ENCODE measurements at regions not wholly inside any gene's neighbourhood (a gene's known extent, or its start where the extent isn't known, plus 50 kb on each side); places are given as distances from the start of the nearest gene placed in this dataset.
A peak's percentile ranks its signal among the peaks of the same experiment; 100 is the strongest.

DNA sequence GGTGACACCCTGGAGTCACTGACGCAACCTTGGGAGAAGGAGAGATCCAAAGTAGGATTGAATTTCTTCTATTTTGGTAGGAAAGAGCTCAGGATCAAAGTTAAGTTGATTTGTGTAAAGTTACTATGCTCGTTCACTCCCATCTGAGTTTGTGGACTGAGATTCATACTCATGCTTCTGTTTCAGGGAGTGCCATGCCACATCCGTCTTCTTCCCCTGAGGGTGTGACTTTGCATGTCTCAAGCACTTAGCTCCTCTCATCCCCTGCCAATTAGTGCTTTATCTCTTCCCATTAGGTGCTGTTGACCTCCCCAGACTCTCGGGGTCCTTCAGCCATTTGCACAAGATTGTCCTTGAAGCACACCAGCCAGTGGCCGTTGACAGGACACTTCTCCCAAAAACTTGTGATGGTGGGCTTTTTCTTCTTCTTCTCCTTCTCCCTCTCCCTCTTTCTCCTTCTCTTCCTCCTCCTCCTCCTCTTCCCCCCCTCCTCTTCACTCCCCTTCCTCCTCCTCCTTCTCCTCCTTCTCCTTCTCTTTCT is 232.2 kb upstream of the KLF4 start:
- no peak for DNase-seq (ENCODE audit: low read depth)

DNA sequence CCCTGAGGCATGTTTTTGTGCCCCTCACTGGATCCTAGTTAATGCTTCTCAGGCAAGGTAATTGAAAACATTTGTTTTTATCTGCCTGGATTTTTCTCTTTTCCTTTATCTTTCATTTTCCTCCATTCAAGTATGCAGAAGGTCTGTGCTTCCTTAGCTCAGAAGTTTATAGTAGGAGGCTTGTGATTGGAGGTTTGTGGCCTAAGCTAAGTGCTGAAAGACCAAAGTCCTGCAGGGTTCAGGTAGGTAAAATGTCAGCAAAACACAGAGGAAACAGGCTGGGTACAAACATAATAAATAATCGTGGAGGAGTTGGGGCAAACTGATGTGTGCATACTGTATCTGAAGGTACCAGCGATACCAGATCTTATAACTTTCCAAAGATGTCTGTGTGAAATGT is 230.9 kb upstream of the KLF4 start:
- DNase-seq (ENCODE audit: low read depth) = no peak

DNA sequence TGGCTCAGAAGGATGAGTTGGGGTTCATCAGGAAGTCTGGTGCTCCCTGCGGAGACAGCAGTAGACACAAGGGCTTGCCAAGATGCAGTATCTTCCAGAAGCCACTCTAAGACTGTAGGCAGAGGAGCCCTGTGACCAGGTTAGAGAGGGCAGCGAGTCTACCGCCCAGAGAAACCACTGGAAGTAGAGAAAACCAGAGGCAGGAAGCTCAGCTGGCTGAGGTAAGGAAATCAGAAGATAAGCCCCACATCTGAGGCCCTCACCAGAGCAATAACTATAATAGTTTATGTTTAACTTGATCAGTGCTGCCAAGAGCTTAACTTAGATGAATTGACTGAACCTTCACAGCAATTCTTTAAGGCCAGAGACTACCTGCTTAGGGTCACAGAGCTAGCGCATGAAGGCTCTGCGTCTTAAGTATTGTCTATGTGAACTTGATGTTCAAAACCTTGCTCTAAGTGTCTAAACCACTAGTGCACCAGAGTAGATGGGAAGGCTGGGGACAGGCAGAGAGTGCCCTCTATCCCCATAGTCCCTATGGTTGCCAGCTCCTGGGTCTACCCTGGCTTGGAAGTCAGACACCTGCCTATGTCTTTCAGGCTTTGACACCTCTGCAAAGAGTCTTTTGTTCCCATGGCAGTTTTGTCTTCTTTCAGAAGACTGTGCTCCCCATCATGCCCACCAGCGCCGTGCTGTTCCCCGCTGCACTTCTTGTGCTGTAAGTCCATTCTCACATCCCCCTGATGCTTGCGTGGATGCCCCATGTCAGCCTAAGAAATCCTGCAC is 228.2 kb upstream of the KLF4 start:
- no peak for DNase-seq (ENCODE audit: low read depth)

DNA sequence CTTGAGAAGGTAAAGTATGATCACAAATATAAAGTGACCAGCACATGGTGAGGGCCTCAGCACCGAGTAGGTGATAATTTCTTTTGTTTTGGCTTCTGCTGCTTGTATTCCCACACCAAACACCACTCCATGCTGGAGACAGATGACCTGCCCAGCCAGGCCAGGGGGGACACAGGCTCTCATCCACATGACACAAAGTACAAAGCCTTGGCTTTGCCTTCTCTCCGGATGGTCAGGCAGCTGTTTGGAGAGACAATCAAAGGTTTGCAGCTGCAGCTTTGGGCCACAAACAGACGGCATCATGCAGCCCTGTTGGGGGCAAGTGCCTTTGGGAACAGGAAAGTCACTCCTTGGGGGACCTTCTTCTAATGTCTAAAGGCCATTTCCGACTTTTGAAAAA is 226.2 kb upstream of the KLF4 start:
- no peak for DNase-seq (ENCODE audit: low read depth)

DNA sequence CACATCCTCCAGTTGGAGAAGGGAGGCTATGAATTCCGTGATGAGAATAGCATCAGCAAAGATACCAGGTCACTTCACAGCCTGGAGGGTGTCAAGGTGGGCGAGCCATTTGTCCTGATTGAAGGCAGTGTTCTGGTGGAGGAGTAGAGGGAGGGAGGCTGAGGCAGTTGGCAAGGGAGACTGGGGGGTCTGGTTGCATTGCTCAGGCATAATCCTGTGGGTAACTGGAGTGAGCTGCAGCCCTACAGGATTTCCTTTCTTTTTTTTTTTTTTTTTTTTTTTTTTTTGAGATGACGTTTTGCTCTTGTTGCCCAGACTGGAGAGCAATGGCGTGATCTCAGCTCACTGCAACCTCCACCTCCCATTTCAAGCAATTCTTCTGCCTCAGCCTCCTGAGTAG is 223.9 kb upstream of the KLF4 start:
- DNase-seq (ENCODE audit: low read depth) = no peak

DNA sequence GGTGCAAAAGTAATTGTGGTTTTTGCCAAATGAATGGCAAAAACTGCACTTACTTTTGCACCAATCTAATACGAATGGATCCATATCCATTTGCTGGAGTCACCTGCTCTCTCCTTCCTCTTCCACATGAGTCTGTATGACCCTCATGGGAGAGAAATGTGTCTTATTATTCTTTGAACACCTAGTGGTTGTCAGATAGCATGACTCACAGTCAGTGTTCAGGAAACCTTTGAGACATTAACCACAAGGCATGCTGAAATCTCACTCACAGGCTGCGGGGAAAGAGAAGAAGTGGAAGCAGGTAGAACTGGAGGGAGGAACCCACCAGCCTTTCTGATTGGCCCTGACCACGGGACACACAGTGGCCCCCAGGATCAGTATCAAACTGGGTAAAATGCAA is 222.8 kb upstream of the KLF4 start:
- peak; percentile 51 for DNase-seq (ENCODE audit: low read depth)

DNA sequence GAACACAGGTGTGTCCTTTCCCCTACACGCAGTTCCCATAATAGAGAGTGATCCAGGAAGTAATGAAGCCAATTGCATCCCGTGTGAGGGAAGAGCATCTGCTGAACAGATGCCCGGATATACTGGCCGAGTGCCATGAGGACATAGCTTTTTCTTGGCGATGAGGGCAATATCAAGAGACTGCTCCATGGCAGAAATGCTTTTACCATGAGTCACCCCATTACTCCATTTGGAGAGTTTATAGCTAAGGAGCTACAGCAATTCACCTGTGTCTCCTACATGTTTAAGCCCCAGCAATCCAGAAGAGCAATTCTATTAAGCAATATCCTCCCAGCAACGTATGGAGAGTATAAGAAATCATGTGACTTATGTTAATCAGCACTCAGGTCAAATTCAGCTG is 222.0 kb upstream of the KLF4 start:
- DNase-seq (ENCODE audit: low read depth) = peak; percentile 96

DNA sequence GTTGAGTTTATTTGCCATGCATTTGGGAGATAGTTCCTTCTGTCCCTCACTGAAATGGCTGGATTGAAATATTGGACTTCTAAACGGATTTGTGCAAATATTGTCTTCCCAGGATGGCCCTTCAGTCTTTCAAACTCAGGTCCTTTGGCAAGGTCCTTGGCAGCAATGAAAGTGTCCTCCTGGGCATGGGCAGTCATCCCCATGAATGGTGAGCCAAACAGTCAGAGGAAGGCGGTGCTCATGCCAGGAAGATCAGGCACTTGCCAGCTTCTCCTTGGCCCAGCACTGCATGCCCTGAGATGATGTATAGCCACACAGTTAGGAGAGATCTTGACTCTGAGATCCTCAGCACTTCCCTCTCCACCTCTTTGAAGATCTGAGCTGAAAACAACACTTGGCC is 221.4 kb upstream of the KLF4 start:
- no peak for DNase-seq (ENCODE audit: low read depth)

DNA sequence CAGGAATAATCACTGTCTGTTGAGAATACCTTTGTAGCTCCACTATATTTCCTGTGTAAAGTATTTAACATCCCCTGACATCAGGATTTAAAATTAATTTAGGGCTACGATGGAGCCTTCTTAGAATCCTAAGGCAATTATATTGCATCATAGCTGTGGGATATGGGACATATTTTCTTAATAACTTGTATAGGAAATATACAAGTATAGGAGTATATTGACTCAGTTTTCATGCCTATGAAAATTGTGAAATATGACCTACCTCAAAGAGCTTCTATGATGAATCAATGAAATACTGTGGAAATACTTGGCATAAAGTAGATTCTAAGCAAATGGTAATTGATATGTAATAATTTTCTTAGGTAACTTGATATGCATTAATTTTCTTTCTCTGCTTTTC is 221.0 kb upstream of the KLF4 start:
- peak; percentile 60 for DNase-seq (ENCODE audit: low read depth)

DNA sequence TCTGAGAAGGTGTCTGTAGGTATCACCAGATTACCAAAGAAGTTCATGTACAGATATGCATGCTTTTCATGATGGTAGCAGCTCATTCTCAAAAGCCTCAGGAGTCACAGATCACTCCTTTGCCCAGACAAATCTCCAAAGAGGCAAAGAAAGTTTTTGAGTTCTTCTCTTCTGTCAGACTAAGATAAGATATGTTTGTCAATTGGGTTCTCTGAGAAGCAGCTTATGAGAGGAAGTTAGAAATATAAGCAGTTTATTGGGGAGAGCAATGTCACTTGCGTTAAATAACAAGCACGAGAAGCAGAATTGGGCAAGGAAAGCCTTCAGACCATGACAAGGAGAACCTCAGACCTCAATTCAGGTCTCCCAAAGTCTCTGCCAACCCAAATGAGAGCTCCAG is 219.2 kb upstream of the KLF4 start:
- DNase-seq (ENCODE audit: low read depth) = no peak

DNA sequence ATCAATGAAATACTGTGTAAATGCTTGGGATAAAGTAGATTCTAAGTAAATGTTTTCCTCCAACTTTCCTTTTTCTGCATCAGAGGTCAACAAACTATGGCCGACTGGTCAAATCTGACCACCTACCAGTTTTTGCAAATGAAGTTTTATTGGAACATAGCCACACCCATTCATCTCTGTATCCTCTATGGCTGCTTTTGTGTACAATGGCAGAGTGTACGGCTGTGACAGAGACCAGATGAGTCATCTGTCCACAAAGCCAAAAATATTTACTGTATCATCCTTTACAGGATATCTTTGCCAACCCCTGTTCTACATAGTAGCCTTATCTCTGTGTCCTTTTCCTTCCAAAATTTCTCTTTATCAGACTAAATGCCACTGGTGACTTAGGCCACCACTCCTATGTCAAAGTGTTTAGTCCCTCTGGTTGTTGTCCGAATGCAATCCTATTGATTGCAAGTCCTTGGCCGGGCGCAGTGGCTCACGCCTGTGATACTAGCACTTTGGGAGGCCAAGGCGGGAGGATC is 218.4 kb upstream of the KLF4 start:
- peak; percentile 76 for DNase-seq (ENCODE audit: low read depth)

DNA sequence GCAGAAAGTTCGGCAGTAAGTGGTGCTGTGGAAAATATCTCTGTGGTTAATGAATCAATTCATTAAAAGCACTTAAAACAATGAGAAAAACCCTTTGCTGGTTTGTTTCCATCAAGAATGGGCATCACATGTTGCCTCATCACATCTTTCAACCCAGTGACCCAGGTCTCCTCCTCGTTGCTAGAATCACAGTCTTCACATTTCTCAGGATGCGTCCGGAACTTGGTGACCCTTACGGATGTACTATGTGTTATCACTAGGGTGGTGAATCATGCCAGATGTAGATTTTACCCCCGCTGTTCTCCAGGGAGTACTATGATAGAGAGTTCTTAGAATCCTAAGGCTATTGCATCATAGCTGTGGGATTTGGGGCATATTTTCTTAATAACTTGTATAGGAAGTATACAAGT is 217.9 kb upstream of the KLF4 start:
- DNase-seq (ENCODE audit: low read depth) = peak; percentile 99

DNA sequence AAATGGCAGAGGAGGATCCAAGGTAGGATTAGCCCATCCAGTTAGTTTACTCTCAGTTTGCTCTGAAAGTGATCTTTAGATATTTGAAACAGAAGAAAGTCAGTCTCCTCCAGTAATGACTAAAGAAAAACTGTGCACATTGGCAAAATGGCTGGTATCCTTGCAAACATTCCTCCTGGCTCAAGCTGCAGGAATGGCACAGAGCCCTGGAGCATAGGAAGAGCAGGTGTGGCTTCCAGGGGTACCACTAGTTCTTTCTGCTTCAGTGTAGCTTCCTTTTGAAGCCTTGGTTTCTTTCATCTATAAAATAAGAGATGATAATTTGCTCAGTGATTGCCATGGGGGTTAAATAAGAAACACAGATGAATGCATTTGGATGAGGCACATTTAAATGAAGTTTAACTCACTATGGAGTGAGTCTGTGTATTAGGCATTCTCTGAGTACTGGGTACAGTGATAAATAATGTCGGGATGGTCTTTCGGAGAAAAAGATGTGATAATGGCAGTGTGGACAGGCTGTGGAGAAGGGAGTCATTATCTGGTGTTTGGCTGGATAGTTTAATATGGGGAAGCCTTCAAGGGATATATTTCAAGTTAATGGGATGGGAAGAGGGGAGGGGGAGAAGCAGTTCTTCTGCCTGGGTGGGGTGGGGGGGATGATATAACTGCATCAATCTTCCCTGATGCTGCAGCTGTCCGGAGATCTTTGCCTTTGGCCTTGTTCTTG is 217.3 kb upstream of the KLF4 start:
- no peak for DNase-seq (ENCODE audit: low read depth)

DNA sequence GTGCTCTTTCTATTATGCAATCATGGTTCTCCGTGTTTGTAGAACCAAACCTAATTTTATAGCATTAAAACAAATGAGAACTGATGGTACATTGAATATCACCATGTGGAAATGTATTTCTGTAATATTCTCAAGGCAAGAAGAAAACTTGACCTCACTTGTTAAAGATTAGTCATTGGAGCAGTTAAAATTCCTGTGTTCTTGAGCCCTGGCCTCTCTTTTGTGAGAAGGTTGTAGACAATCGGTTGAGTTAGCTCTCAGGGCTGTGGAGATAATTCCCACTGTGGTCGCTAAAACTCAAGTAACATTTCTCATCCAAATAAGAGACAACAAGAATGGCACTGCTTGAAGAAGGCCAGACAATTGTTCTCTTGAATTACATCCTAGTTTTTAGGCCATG is 216.0 kb upstream of the KLF4 start:
- no peak for DNase-seq (ENCODE audit: low read depth)

DNA sequence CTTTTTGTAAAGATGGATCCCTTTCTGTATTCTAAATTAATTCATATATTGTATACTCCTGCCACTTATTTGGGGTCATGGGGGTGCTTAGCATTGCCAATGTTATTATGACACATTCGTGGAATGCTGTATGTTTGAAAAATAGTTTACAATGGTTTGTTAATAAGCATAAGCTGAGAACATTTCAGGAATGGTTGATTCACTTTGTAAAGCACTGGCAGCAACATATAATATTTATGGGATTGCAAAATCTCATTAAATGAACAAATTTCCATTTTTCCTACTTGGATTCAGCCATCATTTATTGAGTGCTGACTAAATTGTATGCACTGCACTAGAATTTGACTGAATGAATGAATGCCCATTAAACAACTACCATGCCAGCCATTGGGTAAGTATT is 215.2 kb upstream of the KLF4 start:
- no peak for DNase-seq (ENCODE audit: low read depth)

DNA sequence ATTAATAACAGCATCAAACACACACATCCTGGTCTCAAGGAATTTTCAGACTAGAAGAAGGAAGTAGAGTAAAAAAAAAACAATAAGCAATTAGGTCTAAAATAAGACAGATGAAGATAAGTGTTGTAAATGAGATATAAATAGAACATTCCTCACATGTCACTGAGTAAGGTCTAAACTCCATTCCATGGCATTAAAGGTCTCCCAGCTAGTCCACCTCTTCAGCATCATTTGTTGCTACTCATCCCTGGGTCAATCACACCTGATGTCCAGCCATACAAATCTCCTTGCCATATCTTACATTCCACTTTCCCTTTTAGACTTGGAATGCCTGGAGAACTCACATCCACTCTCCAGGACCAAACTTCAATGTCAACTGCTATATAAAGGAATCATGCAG is 214.1 kb upstream of the KLF4 start:
- no peak for DNase-seq (ENCODE audit: low read depth)

DNA sequence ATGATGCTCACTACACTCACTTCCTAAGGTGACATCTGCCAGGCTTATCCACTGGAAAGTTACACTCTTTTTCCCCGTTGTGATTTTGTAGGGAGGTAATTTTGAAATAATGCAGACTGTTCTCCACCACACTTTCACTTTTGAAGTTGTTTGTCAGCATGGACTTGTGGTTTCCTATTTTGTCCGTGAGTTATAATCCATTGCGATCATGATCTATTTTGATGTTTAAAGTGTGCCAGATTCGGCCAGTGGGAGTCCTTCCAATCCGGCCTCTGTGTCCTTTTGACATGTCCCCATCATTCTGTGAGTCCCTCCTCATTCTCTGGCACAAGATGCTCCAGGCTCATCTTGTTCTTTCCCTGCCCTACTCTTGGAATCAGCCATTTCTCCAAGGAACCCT is 211.3 kb upstream of the KLF4 start:
- no peak for DNase-seq (ENCODE audit: low read depth)

DNA sequence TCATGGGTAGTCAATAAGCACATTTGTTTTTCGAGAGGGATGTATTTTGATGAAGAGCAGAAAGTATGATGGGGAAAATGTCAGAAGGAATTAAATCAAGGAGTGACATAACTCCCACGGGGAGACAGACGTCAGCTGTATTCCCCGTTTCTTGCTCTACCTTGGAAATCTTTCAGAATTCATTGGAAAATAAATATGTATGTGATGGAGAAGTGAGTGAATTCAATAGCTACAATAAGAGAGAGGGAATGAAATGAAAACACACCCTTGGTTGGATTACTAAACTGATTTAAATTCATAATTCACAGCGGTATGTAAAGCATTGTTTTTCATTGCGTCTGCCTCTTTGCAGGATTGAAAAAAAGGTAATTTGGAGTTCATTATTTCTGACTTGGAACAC is 209.7 kb upstream of the KLF4 start:
- no peak for DNase-seq (ENCODE audit: low read depth)

DNA sequence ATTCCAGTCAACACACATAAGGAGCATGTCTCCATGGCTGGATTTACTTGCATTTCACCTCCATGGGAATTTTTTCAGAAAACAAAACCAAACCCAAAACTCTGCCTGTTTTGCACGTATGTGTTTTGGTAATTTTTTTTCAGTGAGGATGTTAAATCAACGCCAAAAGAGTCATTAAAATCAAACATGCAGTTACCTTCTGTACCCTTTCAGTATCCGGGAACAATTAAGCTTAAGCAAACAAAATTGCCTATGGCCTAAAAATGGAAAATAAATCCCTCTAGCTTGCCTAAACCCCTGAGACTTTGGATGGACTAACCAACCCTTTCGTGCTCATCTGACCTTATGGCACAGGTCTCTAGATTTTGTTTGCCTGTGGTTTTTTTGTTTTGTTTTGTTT is 209.2 kb upstream of the KLF4 start:
- no peak for DNase-seq (ENCODE audit: low read depth)

DNA sequence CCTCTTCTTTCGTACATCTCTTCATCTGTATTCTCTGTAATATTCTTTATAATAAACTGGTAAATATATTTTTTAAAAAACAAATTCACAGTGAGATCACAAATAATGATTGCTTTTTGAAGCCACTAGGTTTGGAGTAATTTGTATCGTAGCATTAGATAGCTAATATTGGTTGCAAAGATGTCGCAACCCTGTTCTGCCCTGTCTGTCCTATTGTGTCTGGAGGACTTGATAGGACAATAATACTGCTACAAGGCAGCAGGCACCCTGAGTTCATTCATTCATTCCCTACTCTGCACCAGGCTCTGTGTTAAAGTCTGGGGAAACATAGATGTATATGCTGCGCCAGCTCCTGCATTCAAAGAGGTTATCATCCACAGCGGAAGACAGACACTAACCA is 206.7 kb upstream of the KLF4 start:
- no peak for DNase-seq (ENCODE audit: low read depth)

DNA sequence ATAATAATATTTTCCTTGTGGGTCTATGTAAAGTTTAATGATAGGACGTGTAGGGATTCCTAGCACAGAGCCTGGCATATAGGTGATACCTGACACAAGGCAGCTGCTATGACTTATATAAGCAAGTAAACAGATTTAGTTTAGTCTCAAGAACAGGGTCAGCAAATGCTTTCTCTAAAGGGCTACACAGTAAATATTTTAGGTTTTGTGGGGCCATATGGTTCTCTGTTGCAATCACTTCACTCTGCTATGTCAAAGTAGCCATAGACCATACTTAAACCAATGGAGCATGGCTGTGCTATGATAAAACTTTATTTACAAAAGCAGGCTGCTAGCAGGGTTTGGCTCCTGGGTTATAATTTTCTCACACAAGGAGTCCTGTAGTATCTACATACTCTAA is 204.8 kb upstream of the KLF4 start:
- no peak for DNase-seq (ENCODE audit: low read depth)

DNA sequence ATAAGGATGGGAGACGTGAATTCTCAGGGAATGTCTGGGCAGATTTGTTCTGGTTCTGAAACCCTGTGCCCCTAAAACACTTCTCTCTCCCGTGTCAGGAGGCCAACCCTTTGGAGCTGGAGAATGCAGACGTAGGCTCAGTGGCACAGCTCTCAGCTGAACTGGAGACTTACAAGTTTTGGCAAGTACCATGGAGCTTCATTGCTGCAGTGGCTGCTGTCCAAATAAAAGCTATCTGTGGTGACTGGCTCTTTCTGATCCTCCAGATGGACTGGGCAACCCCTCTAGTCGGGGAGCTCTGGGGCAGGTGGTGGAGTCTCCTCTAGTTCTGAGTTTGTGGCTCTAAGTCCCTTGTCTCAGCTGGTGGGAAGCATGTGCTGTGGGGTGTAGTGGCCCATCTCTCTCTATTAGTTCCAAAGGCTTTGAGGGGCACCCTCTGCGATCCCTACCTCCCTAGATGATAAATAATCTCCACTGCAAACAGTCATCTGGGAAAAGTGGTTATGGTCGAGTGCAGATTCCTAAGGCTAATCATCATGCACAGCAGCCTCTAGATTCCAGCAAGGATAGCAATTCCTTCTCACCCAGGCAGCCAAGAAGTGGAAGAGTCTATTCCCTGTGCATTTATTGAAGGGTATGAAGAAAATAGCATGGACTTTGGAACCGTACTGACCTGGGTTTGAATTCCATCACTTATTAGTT is 204.2 kb upstream of the KLF4 start:
- DNase-seq (ENCODE audit: low read depth) = no peak

DNA sequence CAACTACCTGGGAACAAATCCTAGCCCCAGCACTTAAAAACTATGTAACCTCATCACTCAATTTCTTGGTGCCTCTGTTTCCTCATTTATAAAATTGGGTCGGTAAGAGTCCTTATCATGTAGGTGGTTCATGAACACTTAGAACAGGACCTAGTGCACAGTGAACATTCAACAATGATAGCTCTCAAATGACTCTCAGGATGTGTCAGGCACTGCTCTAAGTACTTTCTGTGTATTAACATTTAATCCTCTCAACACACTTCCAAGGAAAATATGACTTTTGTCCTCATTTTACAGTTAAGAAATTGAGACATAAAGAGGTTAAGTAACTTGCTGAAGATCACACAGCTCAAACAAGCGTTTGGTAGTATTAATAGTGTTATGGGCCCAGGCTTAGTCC is 202.1 kb upstream of the KLF4 start:
- DNase-seq (ENCODE audit: low read depth) = no peak

Data from HS-5 (cell line).